ENCODE measurements at regions not wholly inside any gene's neighbourhood (a gene's known extent, or its start where the extent isn't known, plus 50 kb on each side); places are given as distances from the start of the nearest gene placed in this dataset.

DNA sequence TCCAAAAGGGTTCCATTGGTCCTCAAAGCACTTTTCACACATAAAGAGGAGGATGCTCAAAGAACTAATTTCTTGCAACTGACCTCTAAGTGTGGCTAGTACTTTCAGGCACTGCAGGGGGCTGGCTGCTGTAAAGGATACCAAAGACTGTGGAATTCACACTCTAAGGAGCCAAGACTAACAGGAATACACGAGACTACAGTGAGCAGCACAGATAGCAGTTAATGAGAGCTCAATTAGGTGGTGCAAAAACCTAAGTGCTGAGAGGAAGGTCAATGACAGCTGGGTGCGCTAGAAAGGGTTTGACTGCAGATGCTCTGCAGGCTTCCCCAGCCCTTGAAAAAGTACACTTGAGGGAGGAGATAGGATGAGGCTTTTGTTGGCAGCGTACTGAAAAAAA, 124.3 kb upstream of the NTM start:
- in situ Hi-C loops (cut with MboI): no loop called here
- Histone ChIP-seq H3K9ac (ENCODE audit: control insufficient read depth, insufficient read depth, low read length) (no peak overlapping the region), H3K4me2 (ENCODE audit: control insufficient read depth, insufficient read depth) (no peak overlapping the region), H2AFZ (ENCODE audit: control insufficient read depth, low read depth, low read length) (no peak overlapping the region), H3K79me2 (ENCODE audit: control insufficient read depth, insufficient read depth, low read length) (no peaks in the 10 kb centered on the region), H3K27ac (ENCODE audit: control insufficient read depth, insufficient read depth) (no peak overlapping the region), H3K27me3 (replicated peaks in 1 of 2; ENCODE audit: control insufficient read depth in 2 of 2, insufficient read depth in 2 of 2, low read length in 1 of 2) (no peaks in the 10 kb centered on the region; a peak in 2 of 4 replicates), H3K4me1 (ENCODE audit: control insufficient read depth, insufficient read depth, low read length) (no peaks in the 10 kb centered on the region), H3K36me3 (ENCODE audit: control insufficient read depth in 2 of 2, insufficient read depth in 2 of 2, low read length in 1 of 2) (no peaks in the 10 kb centered on the region), H3K9me3 (replicated peaks; ENCODE audit: control insufficient read depth, insufficient read depth, low read length) (no peaks in the 10 kb centered on the region), H3K4me3 (no peak overlapping the region), H4K20me1 (ENCODE audit: control insufficient read depth, insufficient read depth) (no peaks in the 10 kb centered on the region)
- DNase-seq (ENCODE audit: low read depth, low spot score) (no peak), ATAC-seq (no peak), FAIRE-seq (no peak)
- intact Hi-C loops (cut with micrococcal nuclease; ENCODE audit: unreplicated experiment): loop anchor here (10.0 kb wide), 2 partner anchors 269 to 429 kb away; no protein-coding TSS in a partner anchor
- ChIA-PET POLR2A (no interaction called here), SMC1A (ENCODE audit: uncharacterized antibody, unreplicated experiment) (no interaction called here), RAD21 (ENCODE audit: unreplicated experiment) (interaction anchor here (0.7 to 1.7 kb wide), 4 partner anchors 182 to 429 kb away, joined by 3 to 4 read pairs (median 4); no protein-coding TSS in a partner anchor), CTCF (interaction anchor here (2.1 kb wide), 1 partner anchor 428 kb away, joined by 5 read pairs; no protein-coding TSS in a partner anchor)
- no TSS peak for BruUV-seq (replicated peaks)
- WGBS (ENCODE audit: insufficient coverage, insufficient replicate concordance, low lambda C conversion rate, missing lambda C conversion rate): 0% methylated on average over 2 of the region's 3 CpGs
- no peak for TF ChIP-seq ZNF24 (IDR thresholded peaks at IDR 0.05)
- no peak for TF ChIP-seq SMARCA5 (IDR thresholded peaks at IDR 0.05)
- TF ChIP-seq RUNX3 (IDR thresholded peaks at IDR 0.05; ENCODE audit: low read length): no peak
- no peak for TF ChIP-seq GATAD2B (conservative IDR thresholded peaks at IDR 0.05; ENCODE audit: low read depth)
- TF ChIP-seq, protein P1, sequence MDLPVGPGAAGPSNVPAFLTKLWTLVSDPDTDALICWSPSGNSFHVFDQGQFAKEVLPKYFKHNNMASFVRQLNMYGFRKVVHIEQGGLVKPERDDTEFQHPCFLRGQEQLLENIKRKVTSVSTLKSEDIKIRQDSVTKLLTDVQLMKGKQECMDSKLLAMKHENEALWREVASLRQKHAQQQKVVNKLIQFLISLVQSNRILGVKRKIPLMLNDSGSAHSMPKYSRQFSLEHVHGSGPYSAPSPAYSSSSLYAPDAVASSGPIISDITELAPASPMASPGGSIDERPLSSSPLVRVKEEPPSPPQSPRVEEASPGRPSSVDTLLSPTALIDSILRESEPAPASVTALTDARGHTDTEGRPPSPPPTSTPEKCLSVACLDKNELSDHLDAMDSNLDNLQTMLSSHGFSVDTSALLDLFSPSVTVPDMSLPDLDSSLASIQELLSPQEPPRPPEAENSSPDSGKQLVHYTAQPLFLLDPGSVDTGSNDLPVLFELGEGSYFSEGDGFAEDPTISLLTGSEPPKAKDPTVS (IDR thresholded peaks at IDR 0.05; ENCODE audit: low read depth, low read length): no peak
- TF ChIP-seq TCF3 (IDR thresholded peaks at IDR 0.05; ENCODE audit: borderline replicate concordance, insufficient read depth, low read depth, low read length): no peak
- TF ChIP-seq ZNF622 (IDR thresholded peaks at IDR 0.05): no peak
- TF ChIP-seq BCL11A (IDR thresholded peaks at IDR 0.05; ENCODE audit: low read depth, low read length): no peak
- TF ChIP-seq, protein P2, sequence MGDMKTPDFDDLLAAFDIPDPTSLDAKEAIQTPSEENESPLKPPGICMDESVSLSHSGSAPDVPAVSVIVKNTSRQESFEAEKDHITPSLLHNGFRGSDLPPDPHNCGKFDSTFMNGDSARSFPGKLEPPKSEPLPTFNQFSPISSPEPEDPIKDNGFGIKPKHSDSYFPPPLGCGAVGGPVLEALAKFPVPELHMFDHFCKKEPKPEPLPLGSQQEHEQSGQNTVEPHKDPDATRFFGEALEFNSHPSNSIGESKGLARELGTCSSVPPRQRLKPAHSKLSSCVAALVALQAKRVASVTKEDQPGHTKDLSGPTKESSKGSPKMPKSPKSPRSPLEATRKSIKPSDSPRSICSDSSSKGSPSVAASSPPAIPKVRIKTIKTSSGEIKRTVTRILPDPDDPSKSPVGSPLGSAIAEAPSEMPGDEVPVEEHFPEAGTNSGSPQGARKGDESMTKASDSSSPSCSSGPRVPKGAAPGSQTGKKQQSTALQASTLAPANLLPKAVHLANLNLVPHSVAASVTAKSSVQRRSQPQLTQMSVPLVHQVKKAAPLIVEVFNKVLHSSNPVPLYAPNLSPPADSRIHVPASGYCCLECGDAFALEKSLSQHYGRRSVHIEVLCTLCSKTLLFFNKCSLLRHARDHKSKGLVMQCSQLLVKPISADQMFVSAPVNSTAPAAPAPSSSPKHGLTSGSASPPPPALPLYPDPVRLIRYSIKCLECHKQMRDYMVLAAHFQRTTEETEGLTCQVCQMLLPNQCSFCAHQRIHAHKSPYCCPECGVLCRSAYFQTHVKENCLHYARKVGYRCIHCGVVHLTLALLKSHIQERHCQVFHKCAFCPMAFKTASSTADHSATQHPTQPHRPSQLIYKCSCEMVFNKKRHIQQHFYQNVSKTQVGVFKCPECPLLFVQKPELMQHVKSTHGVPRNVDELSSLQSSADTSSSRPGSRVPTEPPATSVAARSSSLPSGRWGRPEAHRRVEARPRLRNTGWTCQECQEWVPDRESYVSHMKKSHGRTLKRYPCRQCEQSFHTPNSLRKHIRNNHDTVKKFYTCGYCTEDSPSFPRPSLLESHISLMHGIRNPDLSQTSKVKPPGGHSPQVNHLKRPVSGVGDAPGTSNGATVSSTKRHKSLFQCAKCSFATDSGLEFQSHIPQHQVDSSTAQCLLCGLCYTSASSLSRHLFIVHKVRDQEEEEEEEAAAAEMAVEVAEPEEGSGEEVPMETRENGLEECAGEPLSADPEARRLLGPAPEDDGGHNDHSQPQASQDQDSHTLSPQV (IDR thresholded peaks at IDR 0.05): no peak
- TF ChIP-seq, protein P3, sequence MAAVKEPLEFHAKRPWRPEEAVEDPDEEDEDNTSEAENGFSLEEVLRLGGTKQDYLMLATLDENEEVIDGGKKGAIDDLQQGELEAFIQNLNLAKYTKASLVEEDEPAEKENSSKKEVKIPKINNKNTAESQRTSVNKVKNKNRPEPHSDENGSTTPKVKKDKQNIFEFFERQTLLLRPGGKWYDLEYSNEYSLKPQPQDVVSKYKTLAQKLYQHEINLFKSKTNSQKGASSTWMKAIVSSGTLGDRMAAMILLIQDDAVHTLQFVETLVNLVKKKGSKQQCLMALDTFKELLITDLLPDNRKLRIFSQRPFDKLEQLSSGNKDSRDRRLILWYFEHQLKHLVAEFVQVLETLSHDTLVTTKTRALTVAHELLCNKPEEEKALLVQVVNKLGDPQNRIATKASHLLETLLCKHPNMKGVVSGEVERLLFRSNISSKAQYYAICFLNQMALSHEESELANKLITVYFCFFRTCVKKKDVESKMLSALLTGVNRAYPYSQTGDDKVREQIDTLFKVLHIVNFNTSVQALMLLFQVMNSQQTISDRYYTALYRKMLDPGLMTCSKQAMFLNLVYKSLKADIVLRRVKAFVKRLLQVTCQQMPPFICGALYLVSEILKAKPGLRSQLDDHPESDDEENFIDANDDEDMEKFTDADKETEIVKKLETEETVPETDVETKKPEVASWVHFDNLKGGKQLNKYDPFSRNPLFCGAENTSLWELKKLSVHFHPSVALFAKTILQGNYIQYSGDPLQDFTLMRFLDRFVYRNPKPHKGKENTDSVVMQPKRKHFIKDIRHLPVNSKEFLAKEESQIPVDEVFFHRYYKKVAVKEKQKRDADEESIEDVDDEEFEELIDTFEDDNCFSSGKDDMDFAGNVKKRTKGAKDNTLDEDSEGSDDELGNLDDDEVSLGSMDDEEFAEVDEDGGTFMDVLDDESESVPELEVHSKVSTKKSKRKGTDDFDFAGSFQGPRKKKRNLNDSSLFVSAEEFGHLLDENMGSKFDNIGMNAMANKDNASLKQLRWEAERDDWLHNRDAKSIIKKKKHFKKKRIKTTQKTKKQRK (IDR thresholded peaks at IDR 0.05; ENCODE audit: low read depth, low read length): no peak
- no peak for TF ChIP-seq RB1 (IDR thresholded peaks at IDR 0.05; ENCODE audit: borderline replicate concordance)
- TF ChIP-seq, protein P4, sequence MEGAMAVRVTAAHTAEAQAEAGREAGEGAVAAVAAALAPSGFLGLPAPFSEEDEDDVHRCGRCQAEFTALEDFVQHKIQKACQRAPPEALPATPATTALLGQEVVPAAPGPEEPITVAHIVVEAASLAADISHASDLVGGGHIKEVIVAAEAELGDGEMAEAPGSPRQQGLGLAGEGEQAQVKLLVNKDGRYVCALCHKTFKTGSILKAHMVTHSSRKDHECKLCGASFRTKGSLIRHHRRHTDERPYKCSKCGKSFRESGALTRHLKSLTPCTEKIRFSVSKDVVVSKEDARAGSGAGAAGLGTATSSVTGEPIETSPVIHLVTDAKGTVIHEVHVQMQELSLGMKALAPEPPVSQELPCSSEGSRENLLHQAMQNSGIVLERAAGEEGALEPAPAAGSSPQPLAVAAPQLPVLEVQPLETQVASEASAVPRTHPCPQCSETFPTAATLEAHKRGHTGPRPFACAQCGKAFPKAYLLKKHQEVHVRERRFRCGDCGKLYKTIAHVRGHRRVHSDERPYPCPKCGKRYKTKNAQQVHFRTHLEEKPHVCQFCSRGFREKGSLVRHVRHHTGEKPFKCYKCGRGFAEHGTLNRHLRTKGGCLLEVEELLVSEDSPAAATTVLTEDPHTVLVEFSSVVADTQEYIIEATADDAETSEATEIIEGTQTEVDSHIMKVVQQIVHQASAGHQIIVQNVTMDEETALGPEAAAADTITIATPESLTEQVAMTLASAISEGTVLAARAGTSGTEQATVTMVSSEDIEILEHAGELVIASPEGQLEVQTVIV (IDR thresholded peaks at IDR 0.05; ENCODE audit: borderline replicate concordance, partially characterized antibody): no peak

All from GM12878 (cell line).